Esophagus (tissue), 2 donors: ENCODE measurements at regions not wholly inside any gene's neighbourhood (a gene's known extent, or its start where the extent isn't known, plus 50 kb on each side); places are given as distances from the start of the nearest gene placed in this dataset.

Source experiments
- H3K27ac ChIP-seq, 2 donors: one replicate each; pipeline ENCODE4 v1.5.1; 2013; ENCODE audit warnings: low read depth in 2 of 2, mild to moderate bottlenecking in 2 of 2, inconsistent platforms in 1 of 2, low read length in 1 of 2, moderate library complexity in 1 of 2
- H3K27me3 ChIP-seq, 2 donors: one replicate each; pipeline ENCODE4 v1.6.1; 2013; ENCODE audit warnings: low read length in 2 of 2, control low read depth in 1 of 2, mild to moderate bottlenecking in 1 of 2; ENCODE audit not compliant: insufficient read depth in 2 of 2, control insufficient read depth in 1 of 2
- H3K36me3 ChIP-seq, 2 donors: one replicate each; pipeline ENCODE4 v1.6.1; 2013; ENCODE audit warnings: low read length in 1 of 2; ENCODE audit not compliant: control insufficient read depth in 2 of 2, insufficient read depth in 2 of 2
- H3K4me1 ChIP-seq, 2 donors: one replicate each; pipeline ENCODE4 v1.6.1; 2013; ENCODE audit warnings: low read length in 1 of 2; ENCODE audit not compliant: control insufficient read depth in 2 of 2, insufficient read depth in 2 of 2
- H3K4me3 ChIP-seq, 2 donors: one replicate each; pipeline ENCODE4 v1.5.1; 2013; ENCODE audit warnings: low read length in 2 of 2, mild to moderate bottlenecking in 2 of 2, low read depth in 1 of 2, moderate library complexity in 1 of 2
- H3K9me3 ChIP-seq, 2 donors: one replicate each; pipeline ENCODE4 v1.6.1; 2013; ENCODE audit warnings: mild to moderate bottlenecking in 2 of 2, low read depth in 1 of 2, low read length in 1 of 2, moderate library complexity in 1 of 2; ENCODE audit not compliant: control insufficient read depth in 2 of 2, insufficient read depth in 1 of 2
- WGBS, 2 donors: extraction: QIAGEN DNeasy Blood & Tissue Kit; methylation state at CpG; one replicate each; pipeline ENCODE4 v1.1.7; 2013; 5-methylcytosine and 5-hydroxymethylcytosine counted together
- donor health status: healthy with polysubstance abuse.
- donor health status: Bipolar disorder and iron deficiency.

- Histone ChIP-seq H3K27me3 (no peaks in the 10 kb centered on the region), H3K4me1 (no peaks in the 10 kb centered on the region), H3K9me3 (no peaks in the 10 kb centered on the region), H3K4me3 (no peak overlapping the region), H3K36me3 (no peaks in the 10 kb centered on the region), H3K27ac (no peak overlapping the region)
- WGBS, 2 donors = 66 to 67% methylated on average over 15 of the region's 15 CpGs
Observed at GRCh38 chr2:15038366-15039364, 406.1 kb downstream of the LRATD1 start.

- Histone ChIP-seq H3K27me3 (no peaks in the 10 kb centered on the region), H3K4me1 (no peaks in the 10 kb centered on the region), H3K4me3 (no peak overlapping the region), H3K9me3 (no peaks in the 10 kb centered on the region), H3K27ac (no peak overlapping the region), H3K36me3 (no peaks in the 10 kb centered on the region)
- 63 to 67% methylated on average over 8 of the region's 8 CpGs for WGBS, 2 donors
Observed at GRCh38 chr2:15040429-15041084, 408.0 kb downstream of the LRATD1 start.

GRCh38 chr2:15041429-15041837 lies 408.9 kb downstream of the LRATD1 start:
- Histone ChIP-seq H3K27ac (no peak overlapping the region), H3K4me3 (no peak overlapping the region), H3K4me1 (no peaks in the 10 kb centered on the region), H3K36me3 (no peaks in the 10 kb centered on the region), H3K27me3 (no peaks in the 10 kb centered on the region), H3K9me3 (no peaks in the 10 kb centered on the region)
- WGBS, 2 donors = 68 to 69% methylated on average over 5 of the region's 5 CpGs

GRCh38 chr2:15042801-15043217 lies 410.3 kb downstream of the LRATD1 start:
- 45 to 52% methylated on average over 6 of the region's 6 CpGs for WGBS, 2 donors
- Histone ChIP-seq H3K27me3 (no peaks in the 10 kb centered on the region), H3K4me3 (no peak overlapping the region), H3K27ac (peak overlapping the region in 1 of 2 donors; percentile 64), H3K9me3 (no peaks in the 10 kb centered on the region), H3K36me3 (no peaks in the 10 kb centered on the region), H3K4me1 (no peaks in the 10 kb centered on the region)

- Histone ChIP-seq H3K9me3 (no peaks in the 10 kb centered on the region), H3K27ac (peak overlapping the region in 1 of 2 donors; percentile 64), H3K27me3 (no peaks in the 10 kb centered on the region), H3K36me3 (no peaks in the 10 kb centered on the region), H3K4me3 (no peak overlapping the region), H3K4me1 (no peaks in the 10 kb centered on the region)
- 39 to 44% methylated on average over 4 of the region's 4 CpGs for WGBS, 2 donors
Observed at GRCh38 chr2:15043336-15044058, 411.0 kb downstream of the LRATD1 start.

GRCh38 chr2:15045054-15045453 lies 412.5 kb downstream of the LRATD1 start:
- Histone ChIP-seq H3K27ac (no peak overlapping the region), H3K4me3 (no peak overlapping the region), H3K4me1 (no peaks in the 10 kb centered on the region), H3K36me3 (no peaks in the 10 kb centered on the region), H3K9me3 (no peaks in the 10 kb centered on the region), H3K27me3 (no peaks in the 10 kb centered on the region)
- WGBS, 2 donors = 89% methylated on average over 4 of the region's 4 CpGs

- 70 to 73% methylated on average over 5 of the region's 5 CpGs for WGBS, 2 donors
- Histone ChIP-seq H3K4me3 (no peak overlapping the region), H3K27me3 (no peaks in the 10 kb centered on the region), H3K4me1 (no peaks in the 10 kb centered on the region), H3K27ac (no peak overlapping the region), H3K9me3 (no peaks in the 10 kb centered on the region), H3K36me3 (no peaks in the 10 kb centered on the region)
Observed at GRCh38 chr2:15047184-15047583, 414.7 kb downstream of the LRATD1 start.

GRCh38 chr2:15048000-15048399 lies 415.5 kb downstream of the LRATD1 start:
- no peak overlapping the region for H3K4me3 ChIP-seq
- H3K4me1 ChIP-seq = no peaks in the 10 kb centered on the region
- no peaks in the 10 kb centered on the region for H3K36me3 ChIP-seq
- WGBS, 2 donors = 89 to 96% methylated on average over 6 of the region's 6 CpGs
- no peaks in the 10 kb centered on the region for H3K27me3 ChIP-seq
- H3K27ac ChIP-seq = no peak overlapping the region
- no peaks in the 10 kb centered on the region for H3K9me3 ChIP-seq

GRCh38 chr2:15049096-15049993 lies 416.8 kb downstream of the LRATD1 start:
- H3K27me3 ChIP-seq = no peaks in the 10 kb centered on the region
- H3K36me3 ChIP-seq = no peaks in the 10 kb centered on the region
- H3K27ac ChIP-seq = no peak overlapping the region
- H3K4me1 ChIP-seq = no peaks in the 10 kb centered on the region
- 83 to 88% methylated on average over 14 of the region's 14 CpGs for WGBS, 2 donors
- H3K4me3 ChIP-seq = no peak overlapping the region
- no peaks in the 10 kb centered on the region for H3K9me3 ChIP-seq
